ENCODE measurements at regions not wholly inside any gene's neighbourhood (a gene's known extent, or its start where the extent isn't known, plus 50 kb on each side); places are given as distances from the start of the nearest gene placed in this dataset.

DNA sequence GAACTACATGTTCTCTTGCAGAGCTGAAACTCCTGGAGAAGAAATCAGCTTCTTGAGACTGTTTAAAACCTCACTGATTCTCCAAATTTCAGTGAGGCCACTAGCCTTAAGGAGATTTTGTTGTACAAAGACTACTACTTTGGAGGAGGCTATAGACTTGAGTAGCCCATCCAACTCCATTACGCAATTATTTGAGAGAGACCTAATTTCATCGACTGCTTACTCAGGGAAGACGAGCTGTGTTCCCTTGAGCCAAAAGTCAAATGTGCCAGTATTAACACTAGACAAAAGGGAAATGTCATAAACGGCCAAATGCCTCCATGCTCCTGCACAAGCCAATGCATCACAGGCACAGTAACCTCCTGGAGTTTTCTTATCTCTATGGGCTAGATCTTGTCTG, 182.8 kb upstream of the SESN3 start:
- Histone ChIP-seq H3K4me1 (ENCODE audit: control insufficient read depth, insufficient read depth, low read length) (no peaks in the 10 kb centered on the region), H3K9me3 (ENCODE audit: control insufficient read depth, insufficient read depth, low read depth, low read length) (no peaks in the 10 kb centered on the region), H3K4me3 (ENCODE audit: low read depth in 2 of 2, low read length in 2 of 2) (no peak overlapping the region), H3K36me3 (ENCODE audit: control insufficient read depth, insufficient read depth, low read length) (no peaks in the 10 kb centered on the region), H3K27me3 (ENCODE audit: control insufficient read depth, insufficient read depth, low read length) (no peaks in the 10 kb centered on the region), H3K27ac (ENCODE audit: low read length) (no peak overlapping the region)
- no peak for ATAC-seq
- no TSS peak for BruUV-seq (replicated peaks)
- intact Hi-C loops (cut with micrococcal nuclease; ENCODE audit: unreplicated experiment) (no loop called here), in situ Hi-C loops (cut with HindIII; ENCODE audit: low pct_unique_long_range_greater_than_20kb, low sequenced_read_pairs) (no loop called here)
- TF ChIP-seq, protein P1, sequence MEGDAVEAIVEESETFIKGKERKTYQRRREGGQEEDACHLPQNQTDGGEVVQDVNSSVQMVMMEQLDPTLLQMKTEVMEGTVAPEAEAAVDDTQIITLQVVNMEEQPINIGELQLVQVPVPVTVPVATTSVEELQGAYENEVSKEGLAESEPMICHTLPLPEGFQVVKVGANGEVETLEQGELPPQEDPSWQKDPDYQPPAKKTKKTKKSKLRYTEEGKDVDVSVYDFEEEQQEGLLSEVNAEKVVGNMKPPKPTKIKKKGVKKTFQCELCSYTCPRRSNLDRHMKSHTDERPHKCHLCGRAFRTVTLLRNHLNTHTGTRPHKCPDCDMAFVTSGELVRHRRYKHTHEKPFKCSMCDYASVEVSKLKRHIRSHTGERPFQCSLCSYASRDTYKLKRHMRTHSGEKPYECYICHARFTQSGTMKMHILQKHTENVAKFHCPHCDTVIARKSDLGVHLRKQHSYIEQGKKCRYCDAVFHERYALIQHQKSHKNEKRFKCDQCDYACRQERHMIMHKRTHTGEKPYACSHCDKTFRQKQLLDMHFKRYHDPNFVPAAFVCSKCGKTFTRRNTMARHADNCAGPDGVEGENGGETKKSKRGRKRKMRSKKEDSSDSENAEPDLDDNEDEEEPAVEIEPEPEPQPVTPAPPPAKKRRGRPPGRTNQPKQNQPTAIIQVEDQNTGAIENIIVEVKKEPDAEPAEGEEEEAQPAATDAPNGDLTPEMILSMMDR (IDR thresholded peaks at IDR 0.05) = no peak
- no peak for TF ChIP-seq REST (IDR thresholded peaks at IDR 0.05; ENCODE audit: insufficient read depth in 1 of 2, low read depth in 2 of 2, low read length in 1 of 2)
- no peak for TF ChIP-seq TCF7L2 (IDR thresholded peaks at IDR 0.05; ENCODE audit: low read depth, low read length)
- TF ChIP-seq SIN3A (IDR thresholded peaks at IDR 0.05; ENCODE audit: borderline replicate concordance, insufficient read depth, low read depth, low read length) = no peak
- no peak for TF ChIP-seq POLR2AphosphoS5 (IDR thresholded peaks at IDR 0.05; ENCODE audit: low read depth, low read length)
- POLR2A ChIA-PET = no interaction called here
- CTCF ChIA-PET = no interaction called here
- DNase-seq (ENCODE audit: low read depth, low spot score) = no peak

DNA sequence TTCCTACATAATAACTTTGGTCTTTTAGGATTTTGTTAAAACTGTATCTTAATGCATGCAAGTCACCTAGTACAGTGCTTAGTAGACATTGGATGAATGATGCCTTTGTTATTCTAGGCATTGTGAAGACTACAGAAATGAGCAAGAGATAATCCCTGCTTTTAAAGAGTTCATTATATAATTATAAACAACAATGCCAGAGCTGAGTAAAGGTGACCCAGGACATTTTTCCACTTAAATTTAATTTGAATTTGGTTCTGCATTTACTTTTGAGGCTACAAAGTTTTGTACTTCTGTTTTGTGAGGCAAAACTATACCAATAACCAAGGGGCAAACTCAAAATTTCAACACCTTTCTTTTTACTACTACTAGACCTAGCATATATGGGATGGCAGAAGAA, 182.0 kb upstream of the SESN3 start:
- H3K27ac ChIP-seq (ENCODE audit: low read length) = no peak overlapping the region
- no peak for TF ChIP-seq POLR2AphosphoS5 (IDR thresholded peaks at IDR 0.05; ENCODE audit: low read depth, low read length)
- no peak for TF ChIP-seq REST (IDR thresholded peaks at IDR 0.05; ENCODE audit: insufficient read depth in 1 of 2, low read depth in 2 of 2, low read length in 1 of 2)
- no peak for TF ChIP-seq SIN3A (IDR thresholded peaks at IDR 0.05; ENCODE audit: borderline replicate concordance, insufficient read depth, low read depth, low read length)
- TF ChIP-seq TCF7L2 (IDR thresholded peaks at IDR 0.05; ENCODE audit: low read depth, low read length) = no peak
- TF ChIP-seq, protein P1 (IDR thresholded peaks at IDR 0.05) = no peak
- no peaks in the 10 kb centered on the region for H3K27me3 ChIP-seq (ENCODE audit: control insufficient read depth, insufficient read depth, low read length)
- in situ Hi-C loops (cut with HindIII; ENCODE audit: low pct_unique_long_range_greater_than_20kb, low sequenced_read_pairs) = no loop called here
- no peaks in the 10 kb centered on the region for H3K4me1 ChIP-seq (ENCODE audit: control insufficient read depth, insufficient read depth, low read length)
- H3K9me3 ChIP-seq (ENCODE audit: control insufficient read depth, insufficient read depth, low read depth, low read length) = no peaks in the 10 kb centered on the region; the same call in 1 of the 2 replicates
- no peak for DNase-seq (ENCODE audit: low read depth, low spot score)
- CTCF ChIA-PET = no interaction called here
- intact Hi-C loops (cut with micrococcal nuclease; ENCODE audit: unreplicated experiment) = no loop called here
- no peak for ATAC-seq
- POLR2A ChIA-PET = no interaction called here
- no peak overlapping the region for H3K4me3 ChIP-seq (ENCODE audit: low read depth in 2 of 2, low read length in 2 of 2)
- no TSS peak for BruUV-seq (replicated peaks)
- no peaks in the 10 kb centered on the region for H3K36me3 ChIP-seq (ENCODE audit: control insufficient read depth, insufficient read depth, low read length)

All from Panc1 (cell line).